ENCODE measurements at regions not wholly inside any gene's neighbourhood (a gene's known extent, or its start where the extent isn't known, plus 50 kb on each side); places are given as distances from the start of the nearest gene placed in this dataset.

DNA sequence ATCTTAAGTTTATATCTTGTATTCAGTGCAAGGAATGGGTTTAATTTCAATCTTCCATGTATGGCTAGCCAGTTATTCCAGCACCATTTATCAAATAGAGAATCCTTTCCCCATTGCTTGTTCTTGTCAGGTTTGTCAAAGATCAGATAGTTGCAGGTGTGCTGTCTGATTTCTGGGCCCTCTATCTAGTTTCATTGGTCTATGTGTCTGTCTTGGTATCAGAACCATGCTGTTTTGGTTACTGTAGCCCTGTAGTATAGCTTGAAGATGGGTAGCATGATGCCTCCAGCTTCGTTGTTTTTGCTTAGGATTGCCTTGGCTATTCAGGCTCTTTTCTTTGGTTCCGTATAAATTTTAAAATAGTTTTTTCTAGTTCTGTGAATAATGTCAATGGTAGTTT is 200.0 kb downstream of the MANEA start:
- Histone ChIP-seq H3K27me3 (no peaks in the 10 kb centered on the region), H3K4me1 (replicated peaks in 1 of 2) (no peaks in the 10 kb centered on the region), H3K36me3 (replicated peaks in 1 of 2) (no peaks in the 10 kb centered on the region), H3K9me3 (replicated peaks in 1 of 3) (no peaks in the 10 kb centered on the region), H3K27ac (no peak overlapping the region), H3K4me3 (no peak overlapping the region)
- no peak for TF ChIP-seq POLR2A (IDR thresholded peaks at IDR 0.05)
- TF ChIP-seq, protein P1, sequence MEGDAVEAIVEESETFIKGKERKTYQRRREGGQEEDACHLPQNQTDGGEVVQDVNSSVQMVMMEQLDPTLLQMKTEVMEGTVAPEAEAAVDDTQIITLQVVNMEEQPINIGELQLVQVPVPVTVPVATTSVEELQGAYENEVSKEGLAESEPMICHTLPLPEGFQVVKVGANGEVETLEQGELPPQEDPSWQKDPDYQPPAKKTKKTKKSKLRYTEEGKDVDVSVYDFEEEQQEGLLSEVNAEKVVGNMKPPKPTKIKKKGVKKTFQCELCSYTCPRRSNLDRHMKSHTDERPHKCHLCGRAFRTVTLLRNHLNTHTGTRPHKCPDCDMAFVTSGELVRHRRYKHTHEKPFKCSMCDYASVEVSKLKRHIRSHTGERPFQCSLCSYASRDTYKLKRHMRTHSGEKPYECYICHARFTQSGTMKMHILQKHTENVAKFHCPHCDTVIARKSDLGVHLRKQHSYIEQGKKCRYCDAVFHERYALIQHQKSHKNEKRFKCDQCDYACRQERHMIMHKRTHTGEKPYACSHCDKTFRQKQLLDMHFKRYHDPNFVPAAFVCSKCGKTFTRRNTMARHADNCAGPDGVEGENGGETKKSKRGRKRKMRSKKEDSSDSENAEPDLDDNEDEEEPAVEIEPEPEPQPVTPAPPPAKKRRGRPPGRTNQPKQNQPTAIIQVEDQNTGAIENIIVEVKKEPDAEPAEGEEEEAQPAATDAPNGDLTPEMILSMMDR (IDR thresholded peaks at IDR 0.05) = no peak
- WGBS, 4 donors = 82 to 92% (median 84%) methylated on average over 2 of the region's 2 CpGs
- intact Hi-C loops (cut with DNase I) = no loop called here
- DNase-seq = no peak

DNA sequence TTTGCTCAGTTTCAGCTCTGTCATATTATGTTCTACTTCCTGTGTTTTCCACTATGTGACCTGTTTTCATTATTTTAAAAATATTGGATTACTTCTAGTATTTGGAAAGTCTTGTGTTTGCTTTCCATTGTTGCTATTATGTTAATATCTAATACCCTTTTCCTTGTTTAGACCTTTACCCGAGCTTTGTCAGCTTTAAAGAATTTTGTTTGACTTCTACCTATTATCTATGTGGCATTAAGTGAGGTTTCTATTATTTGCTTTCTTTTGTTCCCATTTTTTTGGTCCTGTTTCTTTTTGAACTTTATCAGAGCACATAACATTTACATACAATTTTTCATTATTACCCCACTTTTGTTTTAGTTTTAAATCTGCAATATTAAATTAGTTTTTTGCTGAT is 202.7 kb downstream of the MANEA start:
- Histone ChIP-seq H3K36me3 (replicated peaks in 1 of 2) (no peaks in the 10 kb centered on the region), H3K27me3 (no peaks in the 10 kb centered on the region), H3K27ac (no peak overlapping the region), H3K9me3 (replicated peaks in 1 of 3) (no peaks in the 10 kb centered on the region), H3K4me1 (replicated peaks in 1 of 2) (no peaks in the 10 kb centered on the region), H3K4me3 (no peak overlapping the region)
- no peak for TF ChIP-seq POLR2A (IDR thresholded peaks at IDR 0.05)
- TF ChIP-seq, protein P1 (IDR thresholded peaks at IDR 0.05) = no peak
- intact Hi-C loops (cut with DNase I) = no loop called here
- no peak for DNase-seq
- WGBS, 4 donors = 42 to 55% (median 50%) methylated on average over 1 of the region's 1 CpG

DNA sequence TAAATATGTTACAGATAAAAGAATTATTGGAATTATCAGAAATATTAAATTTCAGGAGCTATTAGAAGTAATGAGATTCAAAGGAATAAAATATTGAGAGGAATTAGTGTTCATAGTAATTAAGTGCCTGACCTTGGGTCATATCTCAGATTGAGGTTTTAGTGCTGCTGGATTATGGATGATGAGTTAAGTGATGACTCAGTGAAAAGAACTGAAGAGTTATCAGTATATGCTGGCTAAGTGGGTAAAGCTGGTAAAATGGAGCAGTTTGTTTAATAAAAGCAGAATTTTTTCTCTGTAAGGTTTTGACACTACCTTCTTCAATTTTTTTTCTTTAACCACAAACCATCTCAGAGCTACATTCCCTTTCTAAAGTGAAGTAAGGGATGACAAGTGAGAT is 206.7 kb downstream of the MANEA start:
- Histone ChIP-seq H3K9me3 (replicated peaks in 1 of 3) (no peaks in the 10 kb centered on the region), H3K27me3 (no peaks in the 10 kb centered on the region), H3K36me3 (replicated peaks in 1 of 2) (no peaks in the 10 kb centered on the region), H3K4me1 (replicated peaks in 1 of 2) (no peaks in the 10 kb centered on the region), H3K4me3 (no peak overlapping the region), H3K27ac (no peak overlapping the region)
- intact Hi-C loops (cut with DNase I) = no loop called here
- DNase-seq = no peak
- TF ChIP-seq, protein P1 (IDR thresholded peaks at IDR 0.05) = no peak
- TF ChIP-seq POLR2A (IDR thresholded peaks at IDR 0.05) = no peak

DNA sequence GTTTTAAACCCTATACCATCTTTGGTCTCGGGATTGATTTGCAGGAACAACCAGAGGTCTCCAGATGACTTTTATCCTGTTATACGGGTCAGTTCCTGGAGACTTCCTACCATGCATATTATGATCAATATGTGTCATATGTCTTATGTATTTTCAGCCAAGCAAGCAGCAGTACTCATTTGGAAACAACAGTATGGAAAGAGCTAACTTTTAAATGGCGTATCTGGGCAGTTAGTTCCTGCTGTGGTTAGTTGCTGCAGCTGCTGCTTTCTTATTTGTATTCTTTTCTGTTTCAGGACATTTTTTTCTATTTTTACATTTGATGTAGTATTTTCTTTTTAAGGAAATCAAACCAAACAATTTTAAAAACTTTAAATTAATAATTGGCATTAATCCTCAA is 207.5 kb downstream of the MANEA start:
- 65 to 78% (median 74%) methylated on average over 3 of the region's 3 CpGs for WGBS, 4 donors
- Histone ChIP-seq H3K27ac (no peak overlapping the region), H3K9me3 (replicated peaks in 1 of 3) (no peaks in the 10 kb centered on the region), H3K36me3 (replicated peaks in 1 of 2) (no peaks in the 10 kb centered on the region), H3K4me1 (replicated peaks in 1 of 2) (no peaks in the 10 kb centered on the region), H3K4me3 (no peak overlapping the region), H3K27me3 (no peaks in the 10 kb centered on the region)
- TF ChIP-seq, protein P1 (IDR thresholded peaks at IDR 0.05) = no peak
- no peak for TF ChIP-seq POLR2A (IDR thresholded peaks at IDR 0.05)
- intact Hi-C loops (cut with DNase I) = no loop called here
- no peak for DNase-seq

All from adrenal gland (tissue), 9 donors.